ENCODE measurements at regions not wholly inside any gene's neighbourhood (a gene's known extent, or its start where the extent isn't known, plus 50 kb on each side); places are given as distances from the start of the nearest gene placed in this dataset.

DNA sequence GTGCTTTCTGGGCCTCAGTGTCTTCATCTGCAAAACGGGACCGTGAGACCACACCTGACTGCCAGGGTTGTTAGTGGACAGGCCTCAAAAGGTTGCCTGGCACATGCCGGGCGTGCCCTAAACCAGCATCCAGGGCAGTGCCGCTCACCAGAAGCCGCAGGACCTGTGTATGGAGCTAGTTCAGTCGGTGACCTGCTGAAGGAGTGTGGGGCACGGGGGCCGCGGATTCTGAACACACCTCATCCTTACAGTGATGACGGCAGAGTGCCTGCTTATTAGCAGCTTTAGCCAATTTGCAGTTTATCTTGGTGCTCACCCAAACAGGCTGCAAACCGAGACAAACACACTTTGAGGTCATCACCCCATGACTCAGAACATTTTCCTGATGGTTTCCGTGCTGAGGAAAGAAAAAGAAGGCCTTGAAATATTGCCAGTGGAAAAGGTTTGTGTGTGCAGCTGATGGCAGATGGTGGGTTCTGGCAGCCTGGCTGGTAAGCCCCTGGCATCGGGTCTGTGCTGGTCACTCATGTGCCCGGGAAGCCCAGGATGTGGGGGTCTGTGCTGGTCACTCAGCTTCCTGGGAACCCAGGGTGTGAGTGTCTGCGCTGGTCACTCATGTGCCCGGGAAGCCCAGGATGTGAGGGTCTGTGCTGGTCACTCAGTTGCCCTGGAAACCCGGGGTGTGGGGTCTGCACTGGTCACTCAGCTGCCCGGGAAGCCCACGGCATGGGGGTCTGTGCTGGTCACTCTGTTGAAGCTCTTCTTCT lies 153.8 kb downstream of the ERMARD start:
- H3K27ac Mint-ChIP-seq, result no peak overlapping the region
- no peak for DNase-seq (ENCODE audit: low spot score in 2 of 2, unreplicated experiment in 2 of 2)
- no peaks in the 10 kb centered on the region for H3K9me3 Mint-ChIP-seq
- no peak overlapping the region for H3K4me3 Mint-ChIP-seq
- TF ChIP-seq CTCF (IDR thresholded peaks at IDR 0.05; ENCODE audit: unreplicated experiment), result no peak
- H3K36me3 Mint-ChIP-seq, result no peaks in the 10 kb centered on the region
- no peaks in the 10 kb centered on the region for H3K4me1 Mint-ChIP-seq
- peaks cover 2% of the 10 kb centered on the region for H3K27me3 Mint-ChIP-seq (ENCODE audit: low read depth)

DNA sequence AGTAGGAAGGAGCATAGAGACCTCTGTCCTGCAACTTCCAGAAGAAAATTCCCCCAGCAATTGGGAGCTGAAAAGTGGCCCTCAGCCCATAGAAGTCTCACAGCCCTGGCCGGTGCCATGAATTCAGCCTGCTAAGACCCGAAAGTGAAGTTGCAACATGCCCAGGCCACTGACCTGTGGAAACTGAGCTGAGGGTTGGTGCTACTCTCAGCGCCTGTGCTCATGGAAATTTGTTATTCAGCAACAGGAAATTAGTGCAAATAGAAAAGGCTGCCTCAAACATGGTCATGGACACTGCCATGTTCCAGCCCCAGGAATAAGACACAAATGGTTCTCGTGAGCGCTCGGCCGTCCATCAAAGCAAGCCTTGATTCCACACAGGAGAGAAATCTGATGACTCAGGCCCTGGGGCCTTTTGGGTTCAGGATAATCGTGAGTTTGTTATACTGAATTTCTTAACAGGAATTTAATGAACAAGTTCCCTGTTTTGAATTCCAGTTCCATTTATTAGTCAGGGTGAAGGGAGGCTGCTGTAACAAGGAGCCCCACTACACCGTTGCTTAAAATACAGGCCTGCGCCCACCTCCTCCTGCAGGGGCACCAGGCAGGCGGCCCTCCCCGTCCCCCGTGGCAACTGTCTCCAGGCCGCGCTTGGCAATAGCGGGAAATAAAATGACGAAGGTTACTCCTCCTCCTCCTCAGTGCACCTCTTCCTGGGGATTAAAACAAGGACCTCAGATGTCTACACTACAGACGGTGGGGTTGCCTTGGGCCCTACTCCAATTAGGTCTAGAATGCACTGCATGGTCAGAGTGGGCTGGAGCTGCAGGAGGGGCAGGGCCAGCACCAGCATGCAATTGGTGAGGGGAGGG lies 152.9 kb downstream of the ERMARD start:
- peaks cover 2% of the 10 kb centered on the region for H3K27me3 Mint-ChIP-seq (ENCODE audit: low read depth)
- H3K27ac Mint-ChIP-seq, result no peak overlapping the region
- no peak overlapping the region for H3K4me3 Mint-ChIP-seq
- H3K9me3 Mint-ChIP-seq, result no peaks in the 10 kb centered on the region
- no peak for DNase-seq (ENCODE audit: low spot score in 2 of 2, unreplicated experiment in 2 of 2)
- H3K4me1 Mint-ChIP-seq, result no peaks in the 10 kb centered on the region
- no peaks in the 10 kb centered on the region for H3K36me3 Mint-ChIP-seq
- TF ChIP-seq CTCF (IDR thresholded peaks at IDR 0.05; ENCODE audit: unreplicated experiment), result no peak

GRCh38 chr6:169903122-169903521 lies 151.7 kb downstream of the ERMARD start:
- H3K27ac Mint-ChIP-seq, result no peak overlapping the region
- H3K36me3 Mint-ChIP-seq, result no peaks in the 10 kb centered on the region
- DNase-seq (ENCODE audit: low spot score in 2 of 2, unreplicated experiment in 2 of 2), result no peak
- H3K9me3 Mint-ChIP-seq, result no peaks in the 10 kb centered on the region
- no peaks in the 10 kb centered on the region for H3K4me1 Mint-ChIP-seq
- TF ChIP-seq CTCF (IDR thresholded peaks at IDR 0.05; ENCODE audit: unreplicated experiment), result no peak
- H3K4me3 Mint-ChIP-seq, result no peak overlapping the region
- peaks cover 2% of the 10 kb centered on the region for H3K27me3 Mint-ChIP-seq (ENCODE audit: low read depth)

DNA sequence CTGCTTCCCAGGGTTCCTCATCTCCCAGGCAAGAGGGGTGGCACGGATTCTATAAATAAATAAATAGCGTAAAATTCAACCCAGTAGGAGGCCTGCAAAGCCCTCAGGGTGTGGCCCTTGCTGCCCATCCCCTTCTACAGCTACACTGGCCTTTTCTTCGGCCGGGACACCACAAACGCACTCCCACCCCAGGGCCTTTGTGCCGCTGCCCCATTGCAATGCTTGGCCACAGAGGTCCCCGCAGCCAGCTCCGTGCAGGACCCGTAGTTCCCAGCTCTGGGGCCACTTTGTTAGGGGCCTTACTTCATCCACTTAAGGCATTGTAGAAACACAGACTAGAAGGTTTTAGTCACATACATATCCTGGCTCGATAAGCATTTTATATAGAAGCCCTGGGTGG lies 151.2 kb downstream of the ERMARD start:
- Mint-ChIP-seq H3K4me1 (no peaks in the 10 kb centered on the region), H3K27me3 (ENCODE audit: low read depth) (peaks cover 2% of the 10 kb centered on the region), H3K27ac (no peak overlapping the region), H3K36me3 (no peaks in the 10 kb centered on the region), H3K9me3 (no peaks in the 10 kb centered on the region), H3K4me3 (no peak overlapping the region)
- no peak for DNase-seq (ENCODE audit: low spot score in 2 of 2, unreplicated experiment in 2 of 2)
- TF ChIP-seq CTCF (IDR thresholded peaks at IDR 0.05; ENCODE audit: unreplicated experiment), result no peak

- TF ChIP-seq CTCF (IDR thresholded peaks at IDR 0.05; ENCODE audit: unreplicated experiment), result no peak
- no peak overlapping the region for H3K4me3 Mint-ChIP-seq
- H3K27me3 Mint-ChIP-seq (ENCODE audit: low read depth), result peaks cover 2% of the 10 kb centered on the region
- no peak overlapping the region for H3K27ac Mint-ChIP-seq
- DNase-seq (ENCODE audit: low spot score in 2 of 2, unreplicated experiment in 2 of 2), result no peak
- no peaks in the 10 kb centered on the region for H3K9me3 Mint-ChIP-seq
- H3K4me1 Mint-ChIP-seq, result no peaks in the 10 kb centered on the region
- H3K36me3 Mint-ChIP-seq, result no peaks in the 10 kb centered on the region
Measured at GRCh38 chr6:169902070-169902469, 150.6 kb downstream of the ERMARD start.
